GM18907 (cell line): ENCODE measurements at regions not wholly inside any gene's neighbourhood (a gene's known extent, or its start where the extent isn't known, plus 50 kb on each side); places are given as distances from the start of the nearest gene placed in this dataset.
"Not testable (repeated sequence)": the region's sequence is repeated elsewhere in the genome, so short reads cannot be mapped to it uniquely, and the experiment has no call there.

Experiments
- ATAC-seq: cut with Tn5 transposase; IDR thresholded peaks from one replicate; pipeline ENCODE4 v1.9.1; 2021; ENCODE audit warnings: mild to moderate bottlenecking, moderate library complexity; ENCODE audit not compliant: unreplicated experiment

DNA sequence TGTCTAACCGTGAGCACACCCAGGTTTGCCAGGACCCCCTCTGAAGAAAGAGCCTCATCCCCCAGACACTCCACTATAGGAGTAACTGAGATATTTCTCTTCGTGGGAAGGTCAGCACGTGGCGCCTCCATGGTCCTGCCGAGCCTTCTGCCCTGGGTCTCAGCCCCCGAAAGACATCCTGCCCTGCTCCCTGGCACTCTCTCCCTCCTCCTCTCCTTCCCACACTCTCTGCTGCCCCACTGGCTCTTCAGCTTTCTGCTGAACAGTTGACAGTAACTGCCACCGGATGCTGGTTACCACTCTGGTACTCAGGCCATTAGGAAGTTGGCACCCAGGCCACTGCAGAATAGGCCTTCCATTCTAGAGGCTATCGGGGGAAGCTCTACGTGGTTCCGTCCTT, 185.2 kb downstream of the UACA start:
- ATAC-seq, result no peak

DNA sequence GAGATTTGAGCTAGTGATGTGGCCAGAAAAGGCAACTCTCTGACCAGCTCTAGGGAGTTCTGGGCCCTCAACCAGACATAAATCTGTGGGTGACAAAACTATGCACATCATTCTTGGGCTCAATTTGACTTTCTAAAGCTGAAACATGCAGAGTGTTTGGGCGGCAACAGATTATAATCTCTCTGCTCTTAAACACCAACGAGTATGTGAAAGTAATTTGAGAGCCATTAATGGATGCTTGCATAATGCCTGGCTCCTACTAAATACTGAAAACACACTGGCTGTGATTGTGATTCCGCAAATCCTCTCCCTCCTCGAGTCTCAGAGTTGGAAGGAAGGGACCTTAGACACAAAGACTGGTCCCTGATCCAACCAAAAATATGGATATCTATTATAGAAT, 186.7 kb downstream of the UACA start:
- ATAC-seq, result no peak

DNA sequence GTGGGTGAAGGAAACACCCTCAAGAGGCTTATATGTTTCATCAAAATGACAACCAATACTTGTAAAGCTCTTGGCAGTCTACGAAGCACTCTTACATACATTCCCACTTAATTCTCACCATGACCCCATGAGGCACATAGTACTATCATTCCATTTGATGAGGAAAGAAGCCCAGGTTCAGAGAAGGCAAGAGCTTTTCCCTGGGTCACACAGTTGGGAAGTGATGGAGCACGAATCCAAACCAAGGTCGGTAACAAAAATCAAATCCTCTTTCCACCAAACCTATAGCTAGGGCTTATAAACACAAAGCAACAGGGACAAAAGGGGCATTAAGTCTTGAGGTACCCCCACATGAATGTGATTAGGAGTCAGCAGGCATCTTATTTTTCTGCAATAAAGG, 187.1 kb downstream of the UACA start:
- ATAC-seq, result no peak

DNA sequence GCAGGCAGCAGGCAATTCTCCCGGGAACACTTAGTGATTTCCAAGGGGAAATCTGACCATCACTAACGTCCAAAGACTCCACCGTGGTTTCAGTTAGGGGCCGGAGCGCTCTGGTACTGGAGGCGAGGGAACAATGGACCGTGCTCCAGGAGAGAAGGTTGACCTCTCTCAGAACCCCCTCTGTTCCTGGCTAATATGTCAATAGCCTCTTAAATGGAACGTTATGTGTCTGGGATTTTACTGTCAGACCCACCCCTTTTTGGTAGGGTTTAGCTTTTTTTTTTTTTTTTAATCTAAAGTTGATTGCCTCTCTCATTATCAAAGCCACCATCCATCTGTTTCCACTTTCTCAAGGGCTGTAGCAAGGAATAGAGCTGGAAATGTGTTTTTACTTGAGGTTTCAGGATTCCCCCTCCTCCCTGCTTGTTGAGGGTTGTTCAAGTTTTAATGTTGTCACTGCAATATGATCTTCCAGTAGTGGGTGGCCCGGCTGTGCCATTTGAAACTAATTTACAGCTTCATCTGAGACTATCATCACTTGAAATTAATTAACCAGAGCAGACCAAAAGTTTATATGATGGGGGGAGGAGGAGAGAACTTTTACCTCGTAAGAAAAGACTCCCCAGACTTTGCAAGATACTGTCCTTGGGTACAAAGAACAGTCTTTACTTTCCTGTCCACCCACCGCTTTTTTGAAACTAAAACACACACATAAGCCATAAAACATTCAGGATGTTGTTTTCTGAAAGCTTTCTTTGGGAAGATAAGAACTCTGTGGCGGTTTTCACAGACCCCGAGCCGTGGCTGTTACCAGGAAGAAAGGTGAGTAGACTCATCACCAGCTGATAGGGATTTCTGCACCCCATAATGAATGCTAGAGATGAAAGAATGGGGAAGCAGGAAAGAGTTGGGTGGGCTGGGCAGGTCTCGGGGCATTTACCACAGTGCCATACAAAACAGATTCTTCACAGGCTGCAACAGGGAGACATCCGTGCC, 187.8 kb downstream of the UACA start:
- ATAC-seq, result no peak

DNA sequence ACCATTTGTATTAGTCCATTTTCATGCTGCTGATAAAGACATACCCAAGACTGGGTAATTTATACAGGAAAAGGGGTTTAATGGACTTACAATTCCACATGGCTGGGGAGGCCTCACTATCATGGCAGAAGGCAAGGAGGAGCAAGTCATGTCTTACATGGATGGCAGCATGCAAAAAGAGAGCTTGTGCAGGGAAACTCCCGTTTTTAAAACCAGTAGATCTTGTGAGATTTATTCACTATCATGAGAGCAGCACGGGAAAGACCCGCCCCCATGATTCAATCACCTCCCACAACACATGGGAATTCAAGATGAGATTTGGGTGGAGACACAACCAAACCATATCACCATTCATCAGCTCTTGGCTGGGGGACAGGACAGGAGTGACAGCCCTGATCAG, 189.0 kb downstream of the UACA start:
- not testable (repeated sequence) for ATAC-seq

DNA sequence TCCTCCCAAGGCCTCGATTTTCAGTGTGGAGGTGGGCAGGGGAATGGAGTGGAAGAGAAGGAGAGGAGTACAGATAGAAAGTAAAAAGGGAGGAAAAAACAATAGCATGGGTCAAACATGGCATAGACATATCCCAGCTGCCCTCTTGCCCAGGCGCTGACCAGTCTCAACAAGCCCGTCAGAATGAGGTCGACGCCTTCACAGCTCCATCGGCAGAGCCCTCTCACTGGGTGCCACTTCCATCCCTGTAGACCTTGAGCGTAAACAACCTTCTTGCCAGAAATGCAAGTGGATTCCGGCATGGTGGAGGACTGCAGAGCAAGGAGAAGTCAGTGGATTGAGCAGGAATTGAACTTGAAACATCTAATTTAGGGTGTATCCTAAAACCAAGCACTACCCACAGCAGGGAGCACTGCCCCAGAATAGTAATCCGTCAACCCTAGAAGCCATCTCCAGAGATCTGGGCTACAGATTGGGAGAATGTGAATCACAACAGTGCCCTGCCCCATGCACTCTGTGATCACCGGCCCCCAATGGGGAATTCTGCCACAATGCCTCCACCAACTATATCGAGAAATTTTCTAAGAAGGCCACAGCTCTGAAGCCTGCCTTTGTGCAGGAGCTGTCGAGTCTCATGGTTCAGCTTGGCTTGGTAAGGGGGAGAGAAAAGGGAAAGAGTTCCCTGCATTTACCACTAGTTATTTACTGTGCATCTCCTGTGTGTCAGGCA, 190.1 kb downstream of the UACA start:
- no peak for ATAC-seq

DNA sequence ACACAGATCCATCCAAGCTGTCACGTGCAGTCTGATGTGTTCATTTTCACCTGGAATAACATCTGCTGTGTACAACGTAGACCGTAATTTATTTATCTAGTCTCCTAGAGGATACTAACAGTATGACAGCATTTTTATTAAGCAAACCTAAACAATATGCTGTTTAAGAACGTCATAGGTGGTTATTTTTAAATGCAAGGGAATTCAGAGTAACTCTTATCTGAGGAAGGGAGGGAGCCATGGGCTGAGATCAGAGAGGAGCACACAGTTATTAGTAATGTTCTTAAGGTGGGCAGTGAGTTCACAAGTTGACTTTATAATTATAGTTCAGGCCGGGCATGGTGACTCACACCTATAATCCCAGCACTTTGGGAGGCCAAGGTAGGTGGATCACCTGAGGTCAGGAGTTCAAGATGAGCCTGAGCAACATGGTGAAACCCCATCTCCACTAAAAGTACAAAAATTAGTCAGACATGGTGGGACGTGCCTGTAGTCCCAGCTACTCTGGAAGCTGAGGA, 193.6 kb downstream of the UACA start:
- no peak for ATAC-seq

DNA sequence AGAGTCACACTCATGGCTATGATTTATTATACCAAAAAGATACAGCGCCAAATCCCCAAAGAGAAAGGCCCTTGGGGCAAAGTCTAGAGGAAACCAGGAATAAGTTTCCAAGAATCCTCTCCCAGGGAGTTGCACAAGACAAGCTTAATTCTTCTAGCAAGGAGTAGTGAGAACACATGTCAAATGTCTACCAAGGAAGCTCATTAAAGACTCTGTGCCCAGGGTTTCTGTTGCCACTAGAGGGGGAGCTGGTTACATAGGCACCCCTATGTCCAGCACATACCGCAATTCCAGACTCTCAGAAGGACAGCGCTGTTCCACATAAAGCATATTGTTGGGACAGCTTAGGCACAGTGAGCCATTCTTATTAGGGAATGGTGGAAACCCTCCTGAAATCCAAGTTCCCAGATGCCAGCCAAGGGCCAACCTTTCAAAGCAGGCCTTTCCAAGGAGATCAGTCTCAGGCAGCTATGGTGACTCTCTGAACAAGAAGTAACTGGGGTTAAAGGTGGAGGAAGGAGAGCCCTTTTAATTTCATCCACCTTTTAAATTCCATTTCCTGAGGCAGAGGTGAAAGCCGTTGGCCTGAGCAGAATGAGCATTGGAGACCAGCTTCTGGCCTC, 194.2 kb downstream of the UACA start:
- ATAC-seq, result no peak

DNA sequence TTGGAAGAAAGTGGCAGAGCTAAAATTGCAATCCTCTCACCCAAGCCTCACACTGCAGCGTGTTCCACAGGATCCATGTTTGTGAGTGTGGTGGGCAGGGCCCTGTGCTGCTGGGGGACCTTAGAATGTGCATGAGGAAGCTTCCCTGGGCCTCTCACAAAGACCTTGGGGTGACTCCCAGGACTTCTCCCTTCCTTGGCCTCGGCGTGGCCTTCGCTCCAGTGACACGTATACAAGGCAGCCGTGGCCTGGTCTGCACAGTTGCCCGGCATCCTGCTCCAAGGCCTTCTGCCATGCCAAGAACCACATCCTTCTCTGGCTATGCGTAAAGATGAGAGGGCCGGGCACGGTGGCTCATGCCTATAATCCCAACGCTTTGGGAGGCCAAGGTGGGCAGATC, 196.4 kb downstream of the UACA start:
- ATAC-seq, result no peak

DNA sequence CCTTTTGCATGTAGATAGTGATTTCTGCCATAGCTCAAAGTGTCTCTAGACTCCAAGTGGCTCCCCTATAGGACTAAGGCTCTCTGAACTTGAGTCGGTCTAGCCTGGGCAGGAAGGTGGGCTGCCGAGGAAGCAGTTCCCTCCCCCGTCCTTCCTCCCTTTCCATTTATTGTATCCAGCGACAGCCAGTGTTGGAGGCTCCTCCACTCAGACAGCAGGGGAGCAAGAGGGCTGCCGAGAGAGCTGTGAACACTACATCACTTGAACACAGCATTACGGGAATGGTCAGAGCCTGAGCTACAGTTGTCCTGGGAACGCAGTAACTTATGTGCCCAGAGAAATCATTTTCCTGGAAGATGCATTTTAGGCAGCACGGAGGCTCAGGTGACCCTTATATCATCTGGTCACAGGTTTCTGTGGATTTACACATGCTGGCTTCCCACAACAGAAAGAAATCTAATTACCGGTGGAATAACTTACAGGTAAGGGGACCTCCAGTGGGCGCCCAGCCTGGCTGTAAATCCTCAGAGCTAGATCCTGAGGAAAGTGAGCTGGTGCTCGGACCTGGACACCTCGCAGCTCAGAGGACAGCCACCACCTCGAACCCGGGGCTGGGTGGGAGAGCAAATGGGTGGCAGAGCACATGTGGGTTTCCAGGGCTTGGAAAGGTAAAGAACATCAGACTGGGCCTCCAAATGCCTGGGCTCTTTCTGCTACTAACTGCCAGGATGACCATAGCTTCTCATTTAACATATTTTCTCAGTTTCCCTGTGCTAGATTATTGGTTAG, 197.1 kb downstream of the UACA start:
- no peak for ATAC-seq

DNA sequence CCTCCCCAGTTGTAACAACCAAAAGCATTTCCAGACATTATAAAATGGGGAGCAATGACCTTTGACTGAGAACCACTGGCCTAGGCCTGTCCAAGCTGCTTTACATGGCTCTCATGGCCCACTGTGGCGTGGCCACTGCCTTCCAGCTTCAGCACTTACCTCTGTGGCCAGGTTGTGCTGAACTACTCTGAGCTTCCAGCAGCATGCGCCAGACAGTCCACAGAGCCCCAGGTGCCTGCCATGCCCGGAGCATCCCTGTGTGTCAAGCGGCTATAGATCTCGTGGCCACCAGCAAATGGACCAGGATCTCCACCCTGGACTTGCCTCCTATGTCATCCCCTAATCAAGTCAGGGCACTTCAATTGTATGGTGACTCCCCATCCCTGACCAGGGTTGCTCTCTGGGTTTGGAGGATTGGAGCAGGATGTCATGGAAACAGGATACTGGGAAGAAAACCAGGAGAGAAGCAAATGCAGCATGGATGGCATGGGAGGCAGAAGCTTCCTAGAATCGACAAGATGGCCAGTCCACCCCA, 199.7 kb downstream of the UACA start:
- no peak for ATAC-seq

DNA sequence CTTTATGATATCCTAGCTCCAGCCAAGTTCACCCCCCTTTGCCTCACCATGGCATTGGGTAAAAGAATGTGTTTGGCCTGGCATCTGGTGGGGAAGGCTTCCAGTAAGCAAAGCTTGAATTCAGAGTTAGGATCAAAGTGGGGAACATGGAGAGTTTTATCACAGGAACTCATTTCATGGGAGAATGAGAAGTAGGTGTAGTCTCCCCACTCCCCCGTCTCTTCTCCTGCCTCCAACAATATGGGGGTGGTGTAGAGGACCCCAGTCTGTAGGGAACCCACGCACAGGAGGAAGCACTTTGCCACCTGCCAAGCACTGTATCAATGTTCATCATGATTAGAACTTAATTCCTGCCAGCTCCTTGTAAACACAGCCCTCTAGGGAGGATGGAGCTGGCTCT, 200.5 kb downstream of the UACA start:
- no peak for ATAC-seq

DNA sequence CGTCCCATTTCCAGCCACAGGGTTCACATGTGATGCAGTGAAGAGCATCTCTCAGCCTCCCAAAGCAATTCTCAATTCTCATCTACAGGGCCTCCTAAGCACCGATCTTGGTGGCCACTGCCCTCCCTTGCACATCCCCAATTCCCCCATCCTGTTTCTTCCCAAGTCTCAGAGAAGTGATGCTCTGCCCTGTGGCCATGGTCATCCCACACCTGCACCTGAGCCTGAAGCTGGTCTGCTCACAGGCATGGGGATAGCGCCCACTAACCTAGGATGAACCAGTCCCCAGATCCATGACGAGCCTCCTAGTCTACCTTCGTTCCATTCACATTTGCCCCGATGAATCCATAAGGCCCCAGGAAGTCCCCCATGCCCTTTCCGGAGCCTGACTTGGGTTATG, 201.5 kb downstream of the UACA start:
- no peak for ATAC-seq

DNA sequence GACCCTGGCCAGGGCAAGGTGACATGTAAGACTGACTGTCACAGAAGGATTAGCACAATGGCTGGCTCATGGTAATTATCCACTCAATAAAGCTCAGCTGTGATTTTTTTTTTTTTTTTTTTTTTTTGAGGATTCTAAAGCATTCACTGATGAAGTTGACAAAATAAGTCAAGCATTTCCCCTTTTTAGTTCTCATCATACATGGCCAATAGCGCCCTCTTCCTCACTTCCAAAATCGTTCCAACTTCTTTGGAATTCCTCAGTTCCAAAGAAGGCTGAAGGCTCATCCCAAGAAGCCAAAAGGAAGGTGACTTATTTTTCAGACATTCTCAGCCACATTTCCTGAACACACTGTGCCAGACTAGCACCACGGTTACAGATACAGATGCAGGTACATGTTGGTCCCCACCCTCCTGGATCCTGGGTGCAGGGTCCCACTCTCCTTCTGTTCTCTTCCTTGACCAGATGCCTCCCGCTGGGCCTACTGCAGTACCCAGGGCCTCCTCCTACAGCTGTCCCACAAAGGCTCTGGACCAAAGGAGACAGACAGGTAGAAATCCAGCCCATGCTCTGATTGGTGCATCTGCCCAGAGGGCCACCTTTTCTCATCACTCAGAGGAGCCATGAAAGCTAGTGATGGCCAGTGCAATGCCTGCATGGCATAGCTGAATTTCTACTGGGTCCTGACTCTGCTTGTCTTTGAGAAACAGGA, 202.6 kb downstream of the UACA start:
- ATAC-seq, result no peak

DNA sequence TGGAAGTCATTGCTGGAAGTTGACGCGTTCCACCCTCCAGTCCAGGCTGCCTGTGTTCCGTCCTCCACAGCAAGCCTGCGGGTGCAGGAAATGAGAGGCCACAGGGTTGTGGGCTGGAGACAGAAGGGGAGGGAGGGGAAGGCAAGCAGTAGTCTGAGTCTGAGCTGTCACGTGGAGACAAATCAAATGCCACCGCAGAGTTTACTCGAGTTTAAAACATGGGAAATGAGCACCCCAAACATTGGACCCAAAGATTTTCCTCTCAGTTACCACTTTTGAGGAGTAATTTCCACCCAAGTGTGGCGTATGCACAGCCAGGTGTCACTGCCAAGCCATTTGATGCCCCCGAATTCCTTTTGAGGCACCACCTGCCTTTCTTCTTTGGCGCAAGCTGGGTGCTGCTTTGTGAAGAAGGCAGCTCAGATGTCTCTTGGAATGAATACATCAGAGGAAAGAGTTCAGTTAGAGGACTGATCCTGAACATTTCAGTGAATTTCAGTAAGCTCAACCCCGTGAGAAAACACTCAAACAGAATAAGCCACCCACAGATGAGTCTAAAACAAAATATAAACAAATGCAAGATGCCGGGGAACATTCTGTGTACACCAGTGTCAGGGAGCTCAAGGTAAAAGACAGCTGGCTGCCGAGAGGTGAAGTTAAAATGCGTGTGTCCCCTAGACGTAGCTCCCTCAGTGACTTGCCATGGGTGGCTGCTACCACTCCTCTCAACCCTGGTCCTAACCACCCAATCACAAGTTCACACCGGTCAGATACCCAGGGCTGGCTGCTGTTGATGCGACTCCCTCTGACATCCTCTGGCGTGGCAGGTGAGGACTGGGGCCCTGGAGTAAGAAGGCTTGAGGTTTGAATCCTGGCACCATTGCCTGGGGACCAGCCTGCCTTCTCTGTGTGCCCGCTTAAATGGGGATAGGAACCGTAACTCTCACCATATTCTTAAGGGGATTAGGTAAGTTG, 203.8 kb downstream of the UACA start:
- no peak for ATAC-seq

DNA sequence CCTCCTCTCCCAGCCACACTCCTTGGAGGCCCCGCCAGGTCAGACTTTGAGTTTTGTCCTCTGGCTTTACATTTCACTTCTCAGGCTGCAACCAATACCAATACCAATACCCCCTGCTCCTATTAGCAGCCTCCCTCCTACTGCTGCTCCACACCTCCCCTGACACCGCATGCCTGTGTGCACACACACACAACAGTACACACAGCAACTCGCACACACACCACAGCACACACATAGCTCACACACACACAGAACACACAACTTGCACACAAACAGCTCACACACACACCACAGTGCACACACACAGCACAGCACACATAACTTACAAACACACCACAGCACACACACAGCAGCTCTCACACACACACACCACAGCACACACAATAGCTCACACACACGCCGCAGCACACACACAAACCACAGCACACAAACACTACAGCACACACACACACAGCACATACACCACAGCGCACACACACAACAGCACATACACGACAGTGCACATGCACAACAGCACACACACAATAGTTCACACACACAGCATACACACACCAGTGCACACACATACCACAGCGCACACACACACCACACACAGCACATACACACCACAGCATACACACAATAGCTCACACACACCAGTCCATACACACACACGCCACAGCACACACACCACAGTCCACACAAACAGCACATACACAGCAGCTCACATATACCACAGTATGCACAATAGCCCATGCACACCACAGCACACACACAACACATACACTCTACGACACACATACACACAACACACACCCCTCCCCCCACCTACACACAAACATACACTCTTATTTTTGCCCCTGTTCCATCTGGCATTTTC, 204.7 kb downstream of the UACA start:
- no peak for ATAC-seq

DNA sequence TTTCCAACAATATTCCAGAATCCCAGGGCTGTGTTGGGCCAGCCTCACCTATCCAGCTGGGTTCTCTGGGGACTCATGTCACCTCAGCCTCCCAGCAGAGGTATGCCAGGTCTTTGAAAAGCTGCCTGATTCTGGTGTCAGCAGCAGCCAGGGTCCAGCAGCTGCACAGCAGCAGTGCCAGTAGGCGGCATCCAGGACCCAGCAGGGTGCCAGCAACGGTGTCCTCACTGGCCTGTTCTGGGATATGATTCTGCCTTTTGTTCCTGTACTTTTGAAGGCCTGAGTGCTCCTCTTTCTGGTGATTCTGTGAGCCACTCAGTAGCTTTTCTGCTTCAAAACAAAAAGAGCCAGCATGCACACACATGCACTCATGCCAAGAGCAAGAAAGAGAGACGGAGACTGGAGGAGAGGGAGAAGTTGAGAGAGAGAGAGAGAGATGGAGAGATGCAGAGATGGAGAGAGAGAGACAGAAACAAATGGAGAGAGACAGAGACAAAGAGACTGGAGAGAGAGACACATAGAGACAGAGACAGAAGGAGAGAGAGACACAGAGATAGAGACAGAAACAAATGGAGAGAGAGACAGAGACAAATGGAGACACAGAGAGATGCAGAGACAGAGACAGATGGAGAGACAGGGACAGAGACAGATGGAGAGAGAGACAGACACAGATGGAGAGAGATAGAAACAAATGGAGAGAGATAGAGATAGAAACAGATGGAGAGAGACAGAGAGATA, 205.7 kb downstream of the UACA start:
- no peak for ATAC-seq
